GM18526 (cell line): ENCODE measurements at regions not wholly inside any gene's neighbourhood (a gene's known extent, or its start where the extent isn't known, plus 50 kb on each side); places are given as distances from the start of the nearest gene placed in this dataset.

ENCODE experiments used
- POLR2A ChIP-seq: IDR thresholded peaks from 3 replicates; pipeline ENCODE4 v1.6.1; 2011; ENCODE audit not compliant: insufficient read length; ENCODE audit errors: extremely low read depth

- TF ChIP-seq POLR2A, result no peak
Measured at GRCh38 chrX:74211911-74212310, 92.1 kb upstream of the ZCCHC13 start.

- no peak for TF ChIP-seq POLR2A
Measured at GRCh38 chrX:74207539-74207938, 96.4 kb upstream of the ZCCHC13 start.

- TF ChIP-seq POLR2A, result no peak
Measured at GRCh38 chrX:74195605-74196004, 108.4 kb upstream of the ZCCHC13 start.

GRCh38 chrX:74195120-74195519 is 108.9 kb upstream of the ZCCHC13 start:
- TF ChIP-seq POLR2A, result no peak

- no peak for TF ChIP-seq POLR2A
Measured at GRCh38 chrX:74187211-74187610, 116.8 kb upstream of the ZCCHC13 start.

GRCh38 chrX:74180716-74181115 is 123.3 kb upstream of the ZCCHC13 start:
- no peak for TF ChIP-seq POLR2A

- TF ChIP-seq POLR2A, result no peak
Measured at GRCh38 chrX:74179990-74180389, 124.0 kb upstream of the ZCCHC13 start.

GRCh38 chrX:74179499-74179898 is 124.5 kb upstream of the ZCCHC13 start:
- no peak for TF ChIP-seq POLR2A

- no peak for TF ChIP-seq POLR2A
Measured at GRCh38 chrX:74179071-74179470, 124.9 kb upstream of the ZCCHC13 start.

- TF ChIP-seq POLR2A, result no peak
Measured at GRCh38 chrX:74178536-74178935, 125.4 kb upstream of the ZCCHC13 start.

- no peak for TF ChIP-seq POLR2A
Measured at GRCh38 chrX:74171465-74171864, 132.5 kb upstream of the ZCCHC13 start.

- TF ChIP-seq POLR2A, result no peak
Measured at GRCh38 chrX:74162199-74162598, 141.8 kb upstream of the ZCCHC13 start.

- no peak for TF ChIP-seq POLR2A
Measured at GRCh38 chrX:74160816-74161215, 143.2 kb upstream of the ZCCHC13 start.

GRCh38 chrX:74160358-74160757 is 143.6 kb upstream of the ZCCHC13 start:
- TF ChIP-seq POLR2A, result no peak

GRCh38 chrX:74147439-74147838 is 156.5 kb upstream of the ZCCHC13 start:
- no peak for TF ChIP-seq POLR2A

- no peak for TF ChIP-seq POLR2A
Measured at GRCh38 chrX:74138943-74139342, 165.0 kb upstream of the ZCCHC13 start.

GRCh38 chrX:74133156-74133796 is 170.7 kb upstream of the ZCCHC13 start:
- TF ChIP-seq POLR2A, result no peak
